Inflammatory macrophage treated with lipopolysaccharide for 1 hour (primary cell): ENCODE measurements at regions not wholly inside any gene's neighbourhood (a gene's known extent, or its start where the extent isn't known, plus 50 kb on each side); places are given as distances from the start of the nearest gene placed in this dataset.
"Not testable (repeated sequence)": the region's sequence is repeated elsewhere in the genome, so short reads cannot be mapped to it uniquely, and the experiment has no call there.

ENCODE experiments used
- DNase-seq, 2 donors: peaks; one replicate each; pipeline ENCODE4 v3.0.0-alpha.2; 2020 to 2022

- DNase-seq: no peak
Observed at GRCh38 chr15:70523192-70523591, 240.2 kb downstream of the UACA start.

- no peak for DNase-seq
Observed at GRCh38 chr15:70522323-70522966, 240.9 kb downstream of the UACA start.

GRCh38 chr15:70521576-70522322, 241.6 kb downstream of the UACA start:
- no peak for DNase-seq

GRCh38 chr15:70519616-70520015, 243.7 kb downstream of the UACA start:
- no peak for DNase-seq

GRCh38 chr15:70519004-70519365, 244.4 kb downstream of the UACA start:
- no peak for DNase-seq

GRCh38 chr15:70518201-70519003, 245.0 kb downstream of the UACA start:
- no peak for DNase-seq

- DNase-seq: no peak
Observed at GRCh38 chr15:70517194-70517590, 246.2 kb downstream of the UACA start.

GRCh38 chr15:70516408-70517193, 246.8 kb downstream of the UACA start:
- no peak for DNase-seq

- no peak for DNase-seq
Observed at GRCh38 chr15:70514251-70514650, 249.1 kb downstream of the UACA start.

GRCh38 chr15:70513819-70514218, 249.5 kb downstream of the UACA start:
- no peak for DNase-seq

GRCh38 chr15:70512772-70513362, 250.5 kb downstream of the UACA start:
- DNase-seq: peak; percentile 68 to 81

- DNase-seq: not testable (repeated sequence)
Observed at GRCh38 chr15:70511972-70512587, 251.3 kb downstream of the UACA start.

- DNase-seq: no peak
Observed at GRCh38 chr15:70510433-70510832, 252.9 kb downstream of the UACA start.

GRCh38 chr15:70509731-70510143, 253.6 kb downstream of the UACA start:
- DNase-seq: peak in 1 of 2 donors; percentile 68

- peak; percentile 93 to 99 for DNase-seq
Observed at GRCh38 chr15:70509282-70509662, 254.1 kb downstream of the UACA start.

GRCh38 chr15:70508561-70509281, 254.6 kb downstream of the UACA start:
- DNase-seq: peak; percentile 92 to 93

- DNase-seq: peak; percentile 93 to 100
Observed at GRCh38 chr15:70507772-70508371, 255.5 kb downstream of the UACA start.

GRCh38 chr15:70505936-70506912, 257.1 kb downstream of the UACA start:
- no peak for DNase-seq

GRCh38 chr15:70505411-70505919, 257.9 kb downstream of the UACA start:
- DNase-seq: peak; percentile 51 to 71
